C4-2B (cell line): ENCODE measurements at regions not wholly inside any gene's neighbourhood (a gene's known extent, or its start where the extent isn't known, plus 50 kb on each side); places are given as distances from the start of the nearest gene placed in this dataset.
"Not testable (repeated sequence)": the region's sequence is repeated elsewhere in the genome, so short reads cannot be mapped to it uniquely, and the experiment has no call there.

Experiments
- ZFX ChIP-seq: fragments of 450-650 bp; IDR thresholded peaks from 2 replicates; pipeline ENCODE4 v1.6.1; 2017
- TF ChIP-seq, protein P1 (sequence below): fragments of 450-650 bp; conservative IDR thresholded peaks from 2 replicates; pipeline ENCODE4 v1.5.1; 2017; ENCODE audit warnings: mild to moderate bottlenecking

DNA sequence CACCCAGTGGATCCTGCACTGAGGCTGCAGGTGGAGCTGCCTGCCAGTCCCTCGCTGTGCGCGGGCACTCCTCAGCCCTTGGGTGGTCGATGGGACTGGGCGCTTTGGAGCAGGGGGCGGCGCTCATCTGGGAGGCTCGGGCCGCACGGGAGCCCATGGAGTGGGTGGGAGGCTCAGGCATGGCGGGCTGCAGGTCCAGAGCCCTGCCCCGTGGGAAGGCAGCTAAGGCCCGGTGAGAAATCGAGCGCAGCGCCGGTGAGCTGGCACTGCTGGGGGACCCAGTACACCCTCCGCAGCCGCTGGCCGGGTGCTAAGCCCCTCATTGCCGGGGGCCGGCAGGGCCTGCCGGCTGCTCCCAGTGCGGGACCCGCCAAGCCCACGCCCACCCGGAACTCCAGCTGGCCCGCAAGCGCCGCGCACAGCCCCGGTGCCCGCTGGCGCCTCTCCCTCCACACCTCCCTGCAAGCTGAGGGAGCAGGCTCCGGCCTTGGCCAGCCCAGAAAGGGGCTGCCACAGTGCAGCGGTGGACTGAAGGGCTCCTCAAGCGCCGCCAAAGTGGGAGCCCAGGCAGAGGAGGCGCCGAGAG is 1636.5 kb downstream of the BRINP3 start:
- TF ChIP-seq, protein P1, sequence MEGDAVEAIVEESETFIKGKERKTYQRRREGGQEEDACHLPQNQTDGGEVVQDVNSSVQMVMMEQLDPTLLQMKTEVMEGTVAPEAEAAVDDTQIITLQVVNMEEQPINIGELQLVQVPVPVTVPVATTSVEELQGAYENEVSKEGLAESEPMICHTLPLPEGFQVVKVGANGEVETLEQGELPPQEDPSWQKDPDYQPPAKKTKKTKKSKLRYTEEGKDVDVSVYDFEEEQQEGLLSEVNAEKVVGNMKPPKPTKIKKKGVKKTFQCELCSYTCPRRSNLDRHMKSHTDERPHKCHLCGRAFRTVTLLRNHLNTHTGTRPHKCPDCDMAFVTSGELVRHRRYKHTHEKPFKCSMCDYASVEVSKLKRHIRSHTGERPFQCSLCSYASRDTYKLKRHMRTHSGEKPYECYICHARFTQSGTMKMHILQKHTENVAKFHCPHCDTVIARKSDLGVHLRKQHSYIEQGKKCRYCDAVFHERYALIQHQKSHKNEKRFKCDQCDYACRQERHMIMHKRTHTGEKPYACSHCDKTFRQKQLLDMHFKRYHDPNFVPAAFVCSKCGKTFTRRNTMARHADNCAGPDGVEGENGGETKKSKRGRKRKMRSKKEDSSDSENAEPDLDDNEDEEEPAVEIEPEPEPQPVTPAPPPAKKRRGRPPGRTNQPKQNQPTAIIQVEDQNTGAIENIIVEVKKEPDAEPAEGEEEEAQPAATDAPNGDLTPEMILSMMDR = not testable (repeated sequence)
- not testable (repeated sequence) for TF ChIP-seq ZFX
